Fibroblast of lung (primary cell): ENCODE measurements at regions not wholly inside any gene's neighbourhood (a gene's known extent, or its start where the extent isn't known, plus 50 kb on each side); places are given as distances from the start of the nearest gene placed in this dataset.

Source experiments
- DNase-seq, 2 donors: peaks; one replicate each; pipeline versions ENCODE4 v3.0.0 to v3.0.0-alpha.2; 2010; ENCODE audit warnings: low read depth in 2 of 2
- H2AFZ ChIP-seq: 2 replicates; pipeline ENCODE4 v1.5.1; 2012; ENCODE audit warnings: low read length, control low read depth, inconsistent platforms
- H3K27ac ChIP-seq: 2 replicates; pipeline ENCODE4 v1.5.1; 2011; ENCODE audit warnings: low read length, control low read depth; ENCODE audit not compliant: insufficient read depth
- H3K27me3 ChIP-seq: 2 replicates; pipeline ENCODE4 v1.5.1; 2011; ENCODE audit warnings: mild to moderate bottlenecking, low read length; ENCODE audit not compliant: control insufficient read depth, insufficient read depth
- H3K36me3 ChIP-seq: 2 replicates; pipeline ENCODE4 v1.5.1; 2011; ENCODE audit warnings: low read length; ENCODE audit not compliant: control insufficient read depth, insufficient read depth
- H3K4me1 ChIP-seq: 2 replicates; pipeline ENCODE4 v1.5.1; 2011; ENCODE audit warnings: low read length; ENCODE audit not compliant: control insufficient read depth, insufficient read depth; ENCODE audit errors: extremely low read depth
- H3K4me2 ChIP-seq: 2 replicates; pipeline ENCODE4 v1.5.1; 2011; ENCODE audit warnings: low read length, control low read depth; ENCODE audit not compliant: insufficient read depth; ENCODE audit errors: extremely low read depth
- H3K4me3 ChIP-seq, 4 experiments: fragments of 200-600 bp in 1 of 4; sonication (generic) in 1 of 4; replicated peaks in 1 of 4; 2 replicates each; pipeline ENCODE4 v1.5.1; 2011 to 2016; ENCODE audit warnings: low read length in 4 of 4, low read depth in 3 of 4, mild to moderate bottlenecking in 3 of 4, control low read depth in 2 of 4, inconsistent platforms in 1 of 4, mixed read lengths in 1 of 4; ENCODE audit not compliant: insufficient read depth in 1 of 4; ENCODE audit errors: control extremely low read depth in 1 of 4
- H3K79me2 ChIP-seq: 2 replicates; pipeline ENCODE4 v1.5.1; 2012; ENCODE audit warnings: mild to moderate bottlenecking, low read length, inconsistent platforms; ENCODE audit not compliant: control insufficient read depth, insufficient read depth
- H3K9ac ChIP-seq: 2 replicates; pipeline ENCODE4 v1.5.1; 2011; ENCODE audit warnings: mild to moderate bottlenecking, low read length, control low read depth; ENCODE audit not compliant: insufficient read depth
- H3K9me3 ChIP-seq: 2 replicates; pipeline ENCODE4 v1.5.1; 2012; ENCODE audit warnings: low read depth, low read length; ENCODE audit not compliant: control insufficient read depth, insufficient read depth
- H4K20me1 ChIP-seq: 2 replicates; pipeline ENCODE4 v1.5.1; 2011; ENCODE audit warnings: low read length; ENCODE audit not compliant: control insufficient read depth, insufficient read depth; ENCODE audit errors: extremely low read depth
- EZH2 ChIP-seq: IDR thresholded peaks from 2 replicates; pipeline ENCODE4 v1.5.1; 2012; ENCODE audit warnings: low read length, control low read depth, mild to moderate bottlenecking; ENCODE audit errors: missing control alignments
- TF ChIP-seq, protein P1 (sequence below), 2 donors: IDR thresholded peaks in 1 of 2; conservative IDR thresholded peaks in 1 of 2; 1 replicate in 1 of 2; 2 replicates in 1 of 2; pipeline ENCODE4 v1.5.1; 2011 to 2012; ENCODE audit warnings: low read length in 2 of 2, control low read depth in 1 of 2, inconsistent platforms in 1 of 2, low read depth in 1 of 2, mild to moderate bottlenecking in 1 of 2

DNA sequence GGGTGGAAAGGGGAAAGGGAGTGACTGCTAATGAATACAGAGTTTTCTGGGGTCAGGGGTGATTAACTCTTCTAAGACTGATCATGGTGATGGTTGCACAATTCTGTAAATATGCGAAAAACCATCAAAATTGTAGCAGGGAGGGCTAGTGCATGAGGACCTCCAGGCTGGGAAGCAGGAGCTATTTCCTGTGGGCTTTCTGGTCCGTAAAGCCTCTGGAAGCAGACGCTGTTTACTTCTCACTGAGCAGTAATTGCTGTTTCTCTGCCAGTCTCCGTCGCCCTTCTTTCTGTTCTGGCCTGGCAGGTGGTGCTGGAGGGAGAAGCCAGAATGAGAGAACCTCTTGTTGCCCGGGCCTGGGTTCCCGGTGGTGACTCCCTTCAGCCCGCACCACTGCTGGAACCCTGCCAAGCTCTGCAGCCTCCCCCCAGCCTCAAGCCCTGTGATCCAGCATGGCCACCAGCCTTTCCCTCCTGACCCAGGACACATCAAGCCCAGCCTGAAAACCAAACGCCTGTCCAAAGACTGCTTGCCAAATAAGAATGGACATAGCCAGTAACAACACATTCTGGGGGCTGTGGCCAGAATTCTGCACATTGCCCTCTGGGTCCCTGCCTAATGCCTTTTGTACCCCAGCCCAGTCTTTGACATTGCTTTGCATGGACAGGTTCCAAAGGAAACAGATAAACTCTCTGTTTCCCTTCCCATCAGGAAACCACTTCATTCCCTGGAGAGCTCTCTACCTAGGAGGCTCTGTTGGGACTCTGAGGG, 201.0 kb upstream of the NAV2 start:
- Histone ChIP-seq H3K9ac (no peak overlapping the region), H2AFZ (no peak overlapping the region), H3K4me1 (peaks cover 12% of the 10 kb centered on the region), H3K27me3 (peaks cover 2% of the 10 kb centered on the region), H4K20me1 (no peaks in the 10 kb centered on the region), H3K4me3 (no peak overlapping the region), H3K4me2 (no peak overlapping the region), H3K36me3 (no peaks in the 10 kb centered on the region), H3K9me3 (no peaks in the 10 kb centered on the region), H3K27ac (no peak overlapping the region), H3K79me2 (no peaks in the 10 kb centered on the region)
- peak; percentile 23 to 73 for DNase-seq
- TF ChIP-seq, protein P1, sequence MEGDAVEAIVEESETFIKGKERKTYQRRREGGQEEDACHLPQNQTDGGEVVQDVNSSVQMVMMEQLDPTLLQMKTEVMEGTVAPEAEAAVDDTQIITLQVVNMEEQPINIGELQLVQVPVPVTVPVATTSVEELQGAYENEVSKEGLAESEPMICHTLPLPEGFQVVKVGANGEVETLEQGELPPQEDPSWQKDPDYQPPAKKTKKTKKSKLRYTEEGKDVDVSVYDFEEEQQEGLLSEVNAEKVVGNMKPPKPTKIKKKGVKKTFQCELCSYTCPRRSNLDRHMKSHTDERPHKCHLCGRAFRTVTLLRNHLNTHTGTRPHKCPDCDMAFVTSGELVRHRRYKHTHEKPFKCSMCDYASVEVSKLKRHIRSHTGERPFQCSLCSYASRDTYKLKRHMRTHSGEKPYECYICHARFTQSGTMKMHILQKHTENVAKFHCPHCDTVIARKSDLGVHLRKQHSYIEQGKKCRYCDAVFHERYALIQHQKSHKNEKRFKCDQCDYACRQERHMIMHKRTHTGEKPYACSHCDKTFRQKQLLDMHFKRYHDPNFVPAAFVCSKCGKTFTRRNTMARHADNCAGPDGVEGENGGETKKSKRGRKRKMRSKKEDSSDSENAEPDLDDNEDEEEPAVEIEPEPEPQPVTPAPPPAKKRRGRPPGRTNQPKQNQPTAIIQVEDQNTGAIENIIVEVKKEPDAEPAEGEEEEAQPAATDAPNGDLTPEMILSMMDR (conservative IDR thresholded peaks at IDR 0.05 in 1 of 2, IDR thresholded peaks at IDR 0.05 in 1 of 2; ENCODE audit: low read depth in 1 of 2, low read length in 2 of 2): no peak
- TF ChIP-seq EZH2: no peak

DNA sequence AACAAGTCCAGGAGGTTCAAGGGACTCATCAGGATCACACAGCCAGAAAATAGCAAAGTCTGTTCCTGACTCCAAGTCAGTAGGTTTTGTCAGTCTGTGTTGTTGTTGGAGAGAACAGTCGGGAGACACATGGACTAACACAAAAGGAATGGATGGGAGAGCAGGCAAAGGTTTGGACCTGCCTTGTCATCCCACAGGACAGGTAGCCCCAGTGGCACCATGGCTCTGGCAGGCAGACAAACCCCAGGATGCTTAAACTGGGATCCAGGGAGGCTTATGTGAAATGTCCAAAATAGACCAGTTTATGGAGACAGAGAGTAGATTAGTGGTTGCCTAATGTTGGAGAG, 201.6 kb upstream of the NAV2 start:
- Histone ChIP-seq H3K9ac (no peak overlapping the region), H3K27me3 (peaks cover 2% of the 10 kb centered on the region), H3K4me1 (peaks cover 12% of the 10 kb centered on the region), H3K4me3 (no peak overlapping the region), H3K9me3 (no peaks in the 10 kb centered on the region), H3K36me3 (no peaks in the 10 kb centered on the region), H4K20me1 (no peaks in the 10 kb centered on the region), H3K27ac (peak overlapping the region; percentile 2), H3K79me2 (no peaks in the 10 kb centered on the region), H3K4me2 (no peak overlapping the region), H2AFZ (no peak overlapping the region)
- DNase-seq: peak in 1 of 2 donors; percentile 2
- no peak for TF ChIP-seq EZH2
- TF ChIP-seq, protein P1 (conservative IDR thresholded peaks at IDR 0.05 in 1 of 2, IDR thresholded peaks at IDR 0.05 in 1 of 2; ENCODE audit: low read depth in 1 of 2, low read length in 2 of 2): no peak

DNA sequence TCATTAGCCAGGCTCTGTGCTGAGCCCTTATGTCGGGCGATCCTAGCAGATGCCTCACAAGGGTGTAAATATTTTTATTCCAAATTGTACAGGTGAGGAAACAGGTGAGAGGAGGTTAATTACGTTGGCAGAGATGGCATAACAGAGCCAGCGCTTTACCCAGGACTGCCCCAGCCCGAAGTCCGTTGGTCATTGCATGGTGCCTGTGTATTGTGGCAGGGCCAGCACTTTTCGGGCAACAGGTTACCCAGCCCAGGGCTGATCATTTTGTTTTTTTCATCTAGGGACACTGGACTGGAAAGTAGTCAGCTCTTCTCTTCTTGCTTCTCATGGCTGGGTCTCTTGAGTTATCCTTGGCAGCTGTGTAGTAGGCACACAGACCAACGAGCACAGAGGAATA, 202.2 kb upstream of the NAV2 start:
- H4K20me1 ChIP-seq: no peaks in the 10 kb centered on the region
- H3K36me3 ChIP-seq: no peaks in the 10 kb centered on the region
- no peak overlapping the region for H2AFZ ChIP-seq
- no peak overlapping the region for H3K9ac ChIP-seq
- H3K4me1 ChIP-seq: peaks cover 12% of the 10 kb centered on the region
- H3K9me3 ChIP-seq: no peaks in the 10 kb centered on the region
- no peak for TF ChIP-seq EZH2
- TF ChIP-seq, protein P1 (conservative IDR thresholded peaks at IDR 0.05 in 1 of 2, IDR thresholded peaks at IDR 0.05 in 1 of 2; ENCODE audit: low read depth in 1 of 2, low read length in 2 of 2): no peak
- no peak overlapping the region for H3K4me3 ChIP-seq
- H3K27ac ChIP-seq: no peak overlapping the region
- peaks cover 2% of the 10 kb centered on the region for H3K27me3 ChIP-seq
- H3K79me2 ChIP-seq: no peaks in the 10 kb centered on the region
- no peak overlapping the region for H3K4me2 ChIP-seq
- no peak for DNase-seq
